ENCODE measurements at regions not wholly inside any gene's neighbourhood (a gene's known extent, or its start where the extent isn't known, plus 50 kb on each side); places are given as distances from the start of the nearest gene placed in this dataset.

DNA sequence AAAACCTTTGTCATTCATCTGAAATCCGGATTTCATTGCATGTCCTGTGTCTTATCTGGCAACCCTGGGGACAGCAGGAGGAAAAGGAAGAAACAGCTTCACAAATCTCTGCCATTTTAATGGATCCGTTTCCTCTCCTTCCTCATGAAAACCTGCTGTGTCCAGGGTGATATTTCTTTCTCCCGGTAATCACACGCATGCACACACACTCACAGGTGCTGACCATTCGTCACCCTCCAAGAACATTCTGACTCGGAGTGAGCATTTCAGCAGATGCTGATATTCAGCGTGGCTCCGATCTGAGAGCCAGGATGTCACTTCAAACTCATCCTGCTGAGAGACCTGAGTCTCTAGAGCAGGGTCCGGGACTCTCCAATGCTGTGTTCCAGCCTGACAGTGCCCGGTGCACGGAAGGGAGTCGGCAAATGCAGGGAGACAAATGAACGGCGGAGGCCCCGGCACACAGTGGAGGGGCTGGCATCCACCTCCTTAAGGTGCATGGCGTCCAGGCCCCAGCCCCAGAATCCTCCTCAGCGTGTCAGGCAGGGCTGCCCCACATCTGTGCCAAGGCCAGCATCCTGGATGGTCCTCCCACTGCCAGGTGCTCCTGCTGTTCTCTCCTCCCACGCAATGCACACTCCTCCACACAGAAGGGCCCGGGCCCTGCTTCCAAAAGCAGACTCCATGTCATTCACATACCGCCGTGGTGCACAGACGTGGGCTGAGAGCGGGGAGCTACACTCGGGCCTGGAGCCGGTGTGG, 70.7 kb downstream of the RBFOX3 start:
- no peaks in the 10 kb centered on the region for H3K9me3 ChIP-seq (replicated peaks; ENCODE audit: control insufficient read depth, insufficient read depth, low read length)
- no peak for FAIRE-seq
- no peak for DNase-seq (ENCODE audit: low read depth, low spot score)
- H3K9me1 ChIP-seq (replicated peaks; ENCODE audit: control insufficient read depth, extremely low read depth, insufficient read depth, low read length), result no peaks in the 10 kb centered on the region
- no peak for TF ChIP-seq POLR2A (IDR thresholded peaks at IDR 0.05; ENCODE audit: low read depth, low read length)
- no peak for TF ChIP-seq MYC (IDR thresholded peaks at IDR 0.05; ENCODE audit: low read depth, low read length)
- no peak for TF ChIP-seq POLR2AphosphoS5 (IDR thresholded peaks at IDR 0.05; ENCODE audit: insufficient read depth, low read depth, low read length)
- TF ChIP-seq EZH2 (IDR thresholded peaks at IDR 0.05; ENCODE audit: borderline replicate concordance, low read depth, low read length, severe bottlenecking), result no peak
- TF ChIP-seq, protein P1, sequence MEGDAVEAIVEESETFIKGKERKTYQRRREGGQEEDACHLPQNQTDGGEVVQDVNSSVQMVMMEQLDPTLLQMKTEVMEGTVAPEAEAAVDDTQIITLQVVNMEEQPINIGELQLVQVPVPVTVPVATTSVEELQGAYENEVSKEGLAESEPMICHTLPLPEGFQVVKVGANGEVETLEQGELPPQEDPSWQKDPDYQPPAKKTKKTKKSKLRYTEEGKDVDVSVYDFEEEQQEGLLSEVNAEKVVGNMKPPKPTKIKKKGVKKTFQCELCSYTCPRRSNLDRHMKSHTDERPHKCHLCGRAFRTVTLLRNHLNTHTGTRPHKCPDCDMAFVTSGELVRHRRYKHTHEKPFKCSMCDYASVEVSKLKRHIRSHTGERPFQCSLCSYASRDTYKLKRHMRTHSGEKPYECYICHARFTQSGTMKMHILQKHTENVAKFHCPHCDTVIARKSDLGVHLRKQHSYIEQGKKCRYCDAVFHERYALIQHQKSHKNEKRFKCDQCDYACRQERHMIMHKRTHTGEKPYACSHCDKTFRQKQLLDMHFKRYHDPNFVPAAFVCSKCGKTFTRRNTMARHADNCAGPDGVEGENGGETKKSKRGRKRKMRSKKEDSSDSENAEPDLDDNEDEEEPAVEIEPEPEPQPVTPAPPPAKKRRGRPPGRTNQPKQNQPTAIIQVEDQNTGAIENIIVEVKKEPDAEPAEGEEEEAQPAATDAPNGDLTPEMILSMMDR (IDR thresholded peaks at IDR 0.05; ENCODE audit: extremely low read depth in 1 of 2, insufficient read depth in 1 of 2, low read depth in 1 of 2, low read length in 2 of 2), result no peak
- TF ChIP-seq, protein P2, sequence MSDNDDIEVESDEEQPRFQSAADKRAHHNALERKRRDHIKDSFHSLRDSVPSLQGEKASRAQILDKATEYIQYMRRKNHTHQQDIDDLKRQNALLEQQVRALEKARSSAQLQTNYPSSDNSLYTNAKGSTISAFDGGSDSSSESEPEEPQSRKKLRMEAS (IDR thresholded peaks at IDR 0.05; ENCODE audit: insufficient read depth, insufficient read length), result no peak
- no peak for TF ChIP-seq GATA2 (IDR thresholded peaks at IDR 0.05; ENCODE audit: insufficient read depth, insufficient read length, low read depth, low read length)
- no peak for TF ChIP-seq FOS (IDR thresholded peaks at IDR 0.05; ENCODE audit: borderline replicate concordance, insufficient read depth, low read length)
- no peak for TF ChIP-seq JUN (IDR thresholded peaks at IDR 0.05; ENCODE audit: borderline replicate concordance, insufficient read depth, insufficient read length, low read depth)
- no peak overlapping the region for H2AFZ ChIP-seq (ENCODE audit: low read depth, low read length)
- no peaks in the 10 kb centered on the region for H3K27me3 ChIP-seq (ENCODE audit: control insufficient read depth in 2 of 2, insufficient read depth in 2 of 2, low read length in 2 of 2)
- CTCF ChIA-PET, result interaction anchor here (0.9 kb wide), 1 partner anchor 169 kb away, joined by 6 read pairs; no protein-coding TSS in a partner anchor
- no peak overlapping the region for H3K9ac ChIP-seq (replicated peaks; ENCODE audit: extremely low read depth, insufficient read depth, low read length)
- H4K20me1 ChIP-seq (replicated peaks; ENCODE audit: control insufficient read depth, extremely low read depth, insufficient read depth, low read length), result no peaks in the 10 kb centered on the region
- H3K27ac ChIP-seq (ENCODE audit: insufficient read depth, low read depth, low read length), result no peak overlapping the region
- no peaks in the 10 kb centered on the region for H3K79me2 ChIP-seq (ENCODE audit: control insufficient read depth, insufficient read depth, low read length)
- no peak overlapping the region for H3K4me2 ChIP-seq (ENCODE audit: insufficient read depth, low read length)
- dilution Hi-C loops (cut with MboI; ENCODE audit: extremely low pct_ligation_motif_present, low sequenced_read_pairs), result no loop called here
- no TSS peak for BruUV-seq (replicated peaks)
- intact Hi-C loops (cut with micrococcal nuclease), result no loop called here
- POLR2A ChIA-PET, result no interaction called here
- H3K36me3 ChIP-seq (ENCODE audit: control insufficient read depth in 2 of 2, extremely low read depth in 1 of 2, insufficient read depth in 2 of 2, low read length in 2 of 2), result no peaks in the 10 kb centered on the region
- H3K4me3 ChIP-seq (replicated peaks in 1 of 3; ENCODE audit: insufficient read depth in 1 of 3, low read depth in 1 of 3, low read length in 3 of 3), result no peak overlapping the region
- H3K4me1 ChIP-seq (ENCODE audit: control insufficient read depth, extremely low read depth, insufficient read depth, low read length), result no peaks in the 10 kb centered on the region
